HEK293T (cell line): ENCODE measurements at regions not wholly inside any gene's neighbourhood (a gene's known extent, or its start where the extent isn't known, plus 50 kb on each side); places are given as distances from the start of the nearest gene placed in this dataset.

ENCODE experiments used
- ARNT ChIP-seq: fragments of 450-650 bp; IDR thresholded peaks from 2 replicates; pipeline ENCODE4 v1.6.1; 2017; ENCODE audit warnings: mild to moderate bottlenecking
- BHLHE40 ChIP-seq: fragments of 450-650 bp; IDR thresholded peaks from 2 replicates; pipeline ENCODE4 v1.6.1; 2016; ENCODE audit warnings: mild to moderate bottlenecking, moderate library complexity, borderline replicate concordance
- FOXM1 ChIP-seq: fragments of 450-650 bp; IDR thresholded peaks from 2 replicates; pipeline ENCODE4 v1.6.1; 2017; ENCODE audit warnings: mild to moderate bottlenecking, borderline replicate concordance
- HDGF ChIP-seq: fragments of 450-650 bp; IDR thresholded peaks from 2 replicates; pipeline ENCODE4 v1.6.1; 2017; ENCODE audit warnings: antibody characterized with exemption, borderline replicate concordance
- L3MBTL2 ChIP-seq: fragments of 450-650 bp; conservative IDR thresholded peaks from 2 replicates; pipeline ENCODE4 v1.6.1; 2016; ENCODE audit warnings: mild to moderate bottlenecking
- SP1 ChIP-seq: fragments of 450-650 bp; IDR thresholded peaks from 2 replicates; pipeline ENCODE4 v1.6.1; 2017
- ZNF384 ChIP-seq: fragments of 450-650 bp; IDR thresholded peaks from 2 replicates; pipeline ENCODE4 v1.6.1; 2016

DNA sequence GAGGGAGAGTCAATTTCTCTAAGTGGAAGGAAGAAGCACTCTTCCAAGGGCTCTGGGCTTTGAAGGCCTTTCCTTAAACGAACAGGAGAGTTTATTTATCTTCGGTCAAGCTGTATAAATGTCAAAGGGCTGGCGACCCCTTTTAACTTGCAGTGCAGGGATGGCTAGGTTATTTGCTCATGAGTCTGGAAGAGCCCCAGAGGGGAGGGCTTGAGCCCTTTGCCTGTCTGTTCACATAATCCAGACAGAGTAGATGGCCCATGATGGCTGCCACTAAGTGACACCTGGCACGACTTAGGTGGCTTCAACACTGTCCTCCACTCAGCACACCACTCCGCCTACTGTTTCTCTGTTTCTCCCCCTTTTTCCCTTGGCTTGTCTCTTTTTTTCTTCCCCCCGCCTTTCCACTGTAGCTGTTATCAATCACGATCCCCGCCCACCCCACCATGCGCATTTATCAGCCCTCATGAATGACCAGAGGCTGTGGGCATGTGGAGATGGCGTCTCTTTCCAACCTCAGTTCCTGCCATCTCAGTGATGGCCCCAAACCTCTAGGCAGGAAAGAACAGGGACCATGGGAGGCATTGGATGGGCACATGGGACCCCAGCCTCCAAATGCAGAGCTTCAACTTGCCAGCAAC lies 408.7 kb upstream of the TNRC6C start:
- TF ChIP-seq FOXM1 (no peak), ARNT (no peak), L3MBTL2 (no peak), SP1 (no peak), BHLHE40 (no peak), ZNF384 (no peak), HDGF (no peak)
